Lung (tissue), 11 donors: ENCODE measurements at regions not wholly inside any gene's neighbourhood (a gene's known extent, or its start where the extent isn't known, plus 50 kb on each side); places are given as distances from the start of the nearest gene placed in this dataset.

Experiments
- ATAC-seq: fragments of 200-7000 bp; cut with Tn5 transposase; one replicate; pipeline ENCODE4 v1.9.1; 2020; ENCODE audit warnings: moderate number of reproducible peaks; ENCODE audit not compliant: insufficient read depth, low FRiP score
- DNase-seq, 3 donors: peaks; one replicate each; pipeline ENCODE4 v3.0.0-alpha.2; 2013 to 2017
- H3K27ac ChIP-seq, 2 donors: one replicate each; pipeline ENCODE4 v1.5.1; 2013; ENCODE audit warnings: mild to moderate bottlenecking in 2 of 2, moderate library complexity in 2 of 2, control low read depth in 1 of 2, inconsistent platforms in 1 of 2, low read depth in 1 of 2, low read length in 1 of 2
- H3K27me3 ChIP-seq, 3 donors: one replicate each; pipeline ENCODE4 v1.5.1; 2013; ENCODE audit warnings: low read length in 2 of 3; ENCODE audit not compliant: control insufficient read depth in 3 of 3, insufficient read depth in 3 of 3
- H3K36me3 ChIP-seq, 4 donors: one replicate each; pipeline ENCODE4 v1.5.1; 2013; ENCODE audit warnings: low read length in 4 of 4, mild to moderate bottlenecking in 1 of 4, moderate library complexity in 1 of 4; ENCODE audit not compliant: control insufficient read depth in 4 of 4, insufficient read depth in 4 of 4
- H3K4me1 ChIP-seq, 5 donors: one replicate each; pipeline ENCODE4 v1.5.1; 2013; ENCODE audit warnings: low read length in 5 of 5, mild to moderate bottlenecking in 2 of 5, moderate library complexity in 1 of 5; ENCODE audit not compliant: control insufficient read depth in 5 of 5, insufficient read depth in 5 of 5
- H3K4me3 ChIP-seq: one replicate; pipeline ENCODE4 v1.5.1; 2013; ENCODE audit warnings: mild to moderate bottlenecking, control low read depth, moderate library complexity
- H3K9ac ChIP-seq, 2 donors: one replicate each; pipeline ENCODE4 v1.5.1; 2013; ENCODE audit warnings: low read length in 2 of 2, control low read depth in 1 of 2; ENCODE audit not compliant: insufficient read depth in 1 of 2
- H3K9me3 ChIP-seq, 4 donors: one replicate each; pipeline ENCODE4 v1.5.1; 2013; ENCODE audit warnings: low read length in 3 of 4, mild to moderate bottlenecking in 1 of 4, moderate library complexity in 1 of 4; ENCODE audit not compliant: control insufficient read depth in 4 of 4, insufficient read depth in 3 of 4
- CTCF ChIP-seq: IDR thresholded peaks from 2 replicates; pipeline ENCODE4 v1.5.1; 2012; ENCODE audit warnings: mild to moderate bottlenecking; ENCODE audit errors: control extremely low read depth, extremely low read depth
- WGBS, 2 donors: extraction: QIAGEN DNeasy Blood & Tissue Kit; methylation state at CpG; one replicate each; pipeline ENCODE4 v1.1.7; 2013; 5-methylcytosine and 5-hydroxymethylcytosine counted together
- donor health status: control.
- donor health status: control.
- donor health status: Bipolar disorder and iron deficiency.
- donor health status: healthy.
- donor health status: DM: yes; HTN: yes; CAD: no.

DNA sequence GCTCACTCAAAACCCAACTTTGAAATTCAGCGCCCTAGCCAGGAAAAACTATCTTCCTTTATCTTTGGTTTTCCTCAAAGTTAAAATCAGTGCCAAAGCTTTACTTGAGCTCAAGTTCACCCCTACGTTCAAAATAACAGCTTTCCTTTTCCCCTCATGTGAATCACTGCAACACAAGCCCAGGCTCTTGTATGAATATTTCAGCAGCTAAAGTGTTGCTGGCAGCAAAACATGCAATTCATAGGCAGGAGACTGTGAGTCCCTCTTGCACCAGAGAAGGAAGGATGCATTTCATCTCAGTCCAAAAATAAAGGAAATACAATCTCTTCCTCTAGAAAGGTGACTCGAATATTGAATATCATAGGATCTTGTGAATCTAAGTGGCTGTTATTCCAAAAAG is 461.3 kb upstream of the SOX11 start:
- 65 to 76% methylated on average over 3 of the region's 3 CpGs for WGBS, 2 donors

GRCh38 chr2:5231287-5231686 is 460.9 kb upstream of the SOX11 start:
- Histone ChIP-seq H3K27me3 (no peaks in the 10 kb centered on the region), H3K9ac (no peak overlapping the region), H3K4me1 (no peaks in the 10 kb centered on the region), H3K4me3 (no peak overlapping the region), H3K9me3 (peaks cover 0 to 3% (median 0%) of the 10 kb centered on the region in 4 donors), H3K27ac (no peak overlapping the region), H3K36me3 (no peaks in the 10 kb centered on the region)
- no peak for DNase-seq
- ATAC-seq = no peak
- TF ChIP-seq CTCF = no peak
- WGBS, 2 donors = 64 to 92% methylated on average over 2 of the region's 2 CpGs

More for the DNA sequence above, 461.3 kb upstream of the SOX11 start:
- ATAC-seq = no peak
- no peak for TF ChIP-seq CTCF
- H3K27me3 ChIP-seq = no peaks in the 10 kb centered on the region
- H3K36me3 ChIP-seq = no peaks in the 10 kb centered on the region
- no peak overlapping the region for H3K9ac ChIP-seq
- DNase-seq = peak in 1 of 3 donors; percentile 13
- peaks cover 0 to 3% (median 0%) of the 10 kb centered on the region in 4 donors for H3K9me3 ChIP-seq
- no peak overlapping the region for H3K4me3 ChIP-seq
- H3K4me1 ChIP-seq = no peaks in the 10 kb centered on the region
- no peak overlapping the region for H3K27ac ChIP-seq

DNA sequence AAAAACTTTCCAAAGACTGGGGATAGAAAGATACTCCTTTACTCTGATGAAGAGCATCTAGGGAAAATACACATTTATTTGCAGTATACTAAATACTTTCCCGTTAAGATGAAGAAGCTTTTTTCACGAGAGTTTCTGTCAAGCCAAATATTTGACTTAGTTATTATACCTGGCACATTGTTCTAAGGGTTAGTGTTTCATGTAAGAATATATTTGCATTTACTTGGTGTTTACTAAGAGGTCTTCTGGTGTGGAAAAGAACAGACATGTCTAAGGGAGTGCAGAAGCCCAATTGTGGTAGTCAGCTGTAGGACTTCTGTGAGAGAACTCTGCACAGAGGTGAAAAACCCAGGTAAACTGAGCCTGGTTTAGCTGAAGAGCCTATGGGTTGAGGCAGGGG is 457.6 kb upstream of the SOX11 start:
- 82 to 85% methylated on average over 2 of the region's 2 CpGs for WGBS, 2 donors

More for the DNA sequence above, 457.6 kb upstream of the SOX11 start:
- DNase-seq (no peak), ATAC-seq (no peak)
- Histone ChIP-seq H3K27me3 (no peaks in the 10 kb centered on the region), H3K9me3 (peaks cover 0 to 3% (median 0%) of the 10 kb centered on the region in 4 donors), H3K36me3 (no peaks in the 10 kb centered on the region), H3K9ac (no peak overlapping the region), H3K27ac (no peak overlapping the region), H3K4me3 (no peak overlapping the region), H3K4me1 (no peaks in the 10 kb centered on the region)
- no peak for TF ChIP-seq CTCF
